ENCODE measurements at regions not wholly inside any gene's neighbourhood (a gene's known extent, or its start where the extent isn't known, plus 50 kb on each side); places are given as distances from the start of the nearest gene placed in this dataset.

GRCh38 chr13:105262579-105262978, 1272.9 kb downstream of the EFNB2 start:
- Mint-ChIP-seq H3K4me3 (no peak overlapping the region), H3K4me1 (peaks cover 20% of the 10 kb centered on the region), H3K9me3 (no peaks in the 10 kb centered on the region), H3K36me3 (no peaks in the 10 kb centered on the region), H3K27me3 (ENCODE audit: low read depth) (no peaks in the 10 kb centered on the region), H3K27ac (peak overlapping the region; percentile 40)
- TF ChIP-seq, protein P1, sequence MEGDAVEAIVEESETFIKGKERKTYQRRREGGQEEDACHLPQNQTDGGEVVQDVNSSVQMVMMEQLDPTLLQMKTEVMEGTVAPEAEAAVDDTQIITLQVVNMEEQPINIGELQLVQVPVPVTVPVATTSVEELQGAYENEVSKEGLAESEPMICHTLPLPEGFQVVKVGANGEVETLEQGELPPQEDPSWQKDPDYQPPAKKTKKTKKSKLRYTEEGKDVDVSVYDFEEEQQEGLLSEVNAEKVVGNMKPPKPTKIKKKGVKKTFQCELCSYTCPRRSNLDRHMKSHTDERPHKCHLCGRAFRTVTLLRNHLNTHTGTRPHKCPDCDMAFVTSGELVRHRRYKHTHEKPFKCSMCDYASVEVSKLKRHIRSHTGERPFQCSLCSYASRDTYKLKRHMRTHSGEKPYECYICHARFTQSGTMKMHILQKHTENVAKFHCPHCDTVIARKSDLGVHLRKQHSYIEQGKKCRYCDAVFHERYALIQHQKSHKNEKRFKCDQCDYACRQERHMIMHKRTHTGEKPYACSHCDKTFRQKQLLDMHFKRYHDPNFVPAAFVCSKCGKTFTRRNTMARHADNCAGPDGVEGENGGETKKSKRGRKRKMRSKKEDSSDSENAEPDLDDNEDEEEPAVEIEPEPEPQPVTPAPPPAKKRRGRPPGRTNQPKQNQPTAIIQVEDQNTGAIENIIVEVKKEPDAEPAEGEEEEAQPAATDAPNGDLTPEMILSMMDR (IDR thresholded peaks at IDR 0.05; ENCODE audit: unreplicated experiment): no peak
- DNase-seq (ENCODE audit: low spot score in 2 of 2, unreplicated experiment in 2 of 2): no peak

- DNase-seq (ENCODE audit: low spot score in 2 of 2, unreplicated experiment in 2 of 2): no peak
- no peaks in the 10 kb centered on the region for H3K27me3 Mint-ChIP-seq (ENCODE audit: low read depth)
- no peaks in the 10 kb centered on the region for H3K9me3 Mint-ChIP-seq
- H3K36me3 Mint-ChIP-seq: no peaks in the 10 kb centered on the region
- H3K4me1 Mint-ChIP-seq: peaks cover 24% of the 10 kb centered on the region
- no peak overlapping the region for H3K4me3 Mint-ChIP-seq
- H3K27ac Mint-ChIP-seq: no peak overlapping the region
- TF ChIP-seq, protein P1 (IDR thresholded peaks at IDR 0.05; ENCODE audit: unreplicated experiment): no peak
Observed at GRCh38 chr13:105259426-105259825, 1276.0 kb downstream of the EFNB2 start.

GRCh38 chr13:105255472-105255871, 1280.0 kb downstream of the EFNB2 start:
- no peak for DNase-seq (ENCODE audit: low spot score in 2 of 2, unreplicated experiment in 2 of 2)
- Mint-ChIP-seq H3K4me3 (no peak overlapping the region), H3K27ac (no peak overlapping the region), H3K4me1 (peaks cover 6% of the 10 kb centered on the region), H3K36me3 (no peaks in the 10 kb centered on the region), H3K9me3 (no peaks in the 10 kb centered on the region), H3K27me3 (ENCODE audit: low read depth) (no peaks in the 10 kb centered on the region)
- TF ChIP-seq, protein P1 (IDR thresholded peaks at IDR 0.05; ENCODE audit: unreplicated experiment): no peak

GRCh38 chr13:105251293-105251692, 1284.2 kb downstream of the EFNB2 start:
- H3K27ac Mint-ChIP-seq: no peak overlapping the region
- H3K4me3 Mint-ChIP-seq: no peak overlapping the region
- H3K27me3 Mint-ChIP-seq (ENCODE audit: low read depth): no peaks in the 10 kb centered on the region
- H3K4me1 Mint-ChIP-seq: peaks cover 6% of the 10 kb centered on the region
- peaks cover 5% of the 10 kb centered on the region for H3K36me3 Mint-ChIP-seq
- TF ChIP-seq, protein P1 (IDR thresholded peaks at IDR 0.05; ENCODE audit: unreplicated experiment): no peak
- H3K9me3 Mint-ChIP-seq: peaks cover 5% of the 10 kb centered on the region
- no peak for DNase-seq (ENCODE audit: low spot score in 2 of 2, unreplicated experiment in 2 of 2)

DNA sequence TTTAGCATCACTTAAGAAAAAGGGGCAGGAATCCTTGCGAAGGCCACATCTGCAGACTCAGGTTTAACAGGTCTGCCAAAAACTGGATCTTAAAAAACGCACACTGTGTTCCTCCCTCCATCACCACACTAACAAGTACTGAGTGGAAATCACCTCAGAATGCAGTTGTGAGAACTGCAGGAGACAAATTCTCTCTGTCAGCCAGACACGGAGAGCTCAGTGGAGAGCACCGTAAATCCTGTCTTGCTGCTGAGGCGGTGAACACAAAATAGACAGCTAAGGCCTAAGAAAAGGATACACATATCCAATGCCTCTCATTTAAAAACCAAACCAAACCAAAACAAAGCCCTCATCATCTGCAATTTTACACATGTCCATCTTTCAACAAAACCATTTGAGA, 1287.6 kb downstream of the EFNB2 start:
- peaks cover 5% of the 10 kb centered on the region for H3K36me3 Mint-ChIP-seq
- peaks cover 10% of the 10 kb centered on the region for H3K9me3 Mint-ChIP-seq
- no peaks in the 10 kb centered on the region for H3K27me3 Mint-ChIP-seq (ENCODE audit: low read depth)
- no peak overlapping the region for H3K4me3 Mint-ChIP-seq
- no peak overlapping the region for H3K27ac Mint-ChIP-seq
- no peak for DNase-seq (ENCODE audit: low spot score in 2 of 2, unreplicated experiment in 2 of 2)
- TF ChIP-seq, protein P1 (IDR thresholded peaks at IDR 0.05; ENCODE audit: unreplicated experiment): no peak
- no peaks in the 10 kb centered on the region for H3K4me1 Mint-ChIP-seq

GRCh38 chr13:105240371-105240770, 1295.1 kb downstream of the EFNB2 start:
- Mint-ChIP-seq H3K27me3 (ENCODE audit: low read depth) (no peaks in the 10 kb centered on the region), H3K4me1 (no peaks in the 10 kb centered on the region)
- no peak for DNase-seq (ENCODE audit: low spot score in 2 of 2, unreplicated experiment in 2 of 2)

More at GRCh38 chr13:105240371-105240770, 1295.1 kb downstream of the EFNB2 start:
- Mint-ChIP-seq H3K9me3 (peaks cover 15% of the 10 kb centered on the region), H3K27ac (no peak overlapping the region), H3K4me3 (no peak overlapping the region), H3K36me3 (no peaks in the 10 kb centered on the region)
- TF ChIP-seq, protein P1 (IDR thresholded peaks at IDR 0.05; ENCODE audit: unreplicated experiment): no peak
